IMR-90 (cell line): ENCODE measurements at regions not wholly inside any gene's neighbourhood (a gene's known extent, or its start where the extent isn't known, plus 50 kb on each side); places are given as distances from the start of the nearest gene placed in this dataset.

Experiments
- ATAC-seq: fragments of 200-7000 bp; cut with Tn5 transposase; 2 replicates; pipeline ENCODE4 v1.9.1; 2020; ENCODE audit warnings: low read depth, mild to moderate bottlenecking, moderate library complexity
- BruUV-seq: library from RNA; stranded (reverse); fragments of 400-500 nt; replicated peaks from 2 replicates; lab custom pipeline; 2021; lab: Mats Ljungman, UMichigan
- CTCF ChIA-PET: fragments of 300-600 bp; formaldehyde crosslinking; extraction: SDS; loops from one replicate; lab custom pipeline; 2021; ENCODE audit warnings: antibody characterized with exemption; lab: Yijun Ruan, JAX
- POLR2A ChIA-PET: fragments of 300-600 bp; sonication (Branson Sonifier 250); formaldehyde crosslinking; loops from one replicate; lab custom pipeline; 2022; ENCODE audit warnings: antibody characterized with exemption; ENCODE audit not compliant: unreplicated experiment; lab: Charles Lee
- DNase-seq: peaks from one replicate; pipeline ENCODE4 v3.0.0; 2013
- H2AFZ ChIP-seq: replicated peaks from 2 replicates; pipeline ENCODE3; 2013; ENCODE audit warnings: low read length, mild to moderate bottlenecking; ENCODE audit not compliant: poor library complexity
- H2AK5ac ChIP-seq: 2 replicates; pipeline ENCODE4 v1.6.1; 2013; ENCODE audit warnings: low read depth, low read length, inconsistent platforms
- H2AK9ac ChIP-seq: replicated peaks from 2 replicates; pipeline ENCODE3; 2013; ENCODE audit warnings: mild to moderate bottlenecking, low read depth, low read length, moderate library complexity; ENCODE audit not compliant: poor library complexity
- H2BK120ac ChIP-seq: 2 replicates; pipeline ENCODE4 v1.6.1; 2013; ENCODE audit warnings: low read depth, low read length, inconsistent platforms
- H2BK15ac ChIP-seq: 3 replicates; pipeline ENCODE4 v1.6.1; 2013; ENCODE audit warnings: low read depth, low read length, inconsistent platforms
- H2BK20ac ChIP-seq: 2 replicates; pipeline ENCODE4 v1.6.1; 2013; ENCODE audit warnings: low read depth, mild to moderate bottlenecking, inconsistent platforms, low read length, moderate library complexity
- H2BK5ac ChIP-seq: 2 replicates; pipeline ENCODE4 v1.6.1; 2013; ENCODE audit warnings: mild to moderate bottlenecking, low read depth, low read length, inconsistent platforms; ENCODE audit not compliant: poor library complexity, severe bottlenecking
- H3K14ac ChIP-seq: replicated peaks from 2 replicates; pipeline ENCODE4 v1.6.1; 2013; ENCODE audit warnings: low read depth, low read length, inconsistent platforms
- H3K18ac ChIP-seq: 2 replicates; pipeline ENCODE4 v1.6.1; 2013; ENCODE audit warnings: low read depth, low read length, control low read depth
- H3K23ac ChIP-seq: 2 replicates; pipeline ENCODE4 v1.6.1; 2013; ENCODE audit warnings: low read depth, low read length, inconsistent platforms
- H3K27ac ChIP-seq: 2 replicates; pipeline ENCODE4 v1.5.1; 2013; ENCODE audit warnings: mild to moderate bottlenecking, control low read depth, low read length; ENCODE audit not compliant: insufficient read depth
- H3K27me3 ChIP-seq: 2 replicates; pipeline ENCODE4 v1.6.1; 2013; ENCODE audit warnings: low read length; ENCODE audit not compliant: control insufficient read depth, insufficient read depth
- H3K36me3 ChIP-seq: 2 replicates; pipeline ENCODE4 v1.6.1; 2013; ENCODE audit warnings: low read length, mixed read lengths; ENCODE audit not compliant: control insufficient read depth, insufficient read depth
- H3K4ac ChIP-seq: 2 replicates; pipeline ENCODE4 v1.6.1; 2013; ENCODE audit warnings: low read depth, low read length, inconsistent platforms
- H3K4me1 ChIP-seq: 2 replicates; pipeline ENCODE4 v1.6.1; 2013; ENCODE audit warnings: low read length, mixed read lengths; ENCODE audit not compliant: control insufficient read depth, insufficient read depth
- H3K4me2 ChIP-seq: 2 replicates; pipeline ENCODE4 v1.6.1; 2013; ENCODE audit warnings: low read depth, mild to moderate bottlenecking, control low read depth, low read length, moderate library complexity
- H3K4me3 ChIP-seq: 2 replicates; pipeline ENCODE4 v1.5.1; 2013; ENCODE audit warnings: low read depth, mild to moderate bottlenecking, control low read depth, low read length, moderate library complexity; ENCODE audit not compliant: insufficient read depth
- H3K56ac ChIP-seq: 2 replicates; pipeline ENCODE4 v1.6.1; 2013; ENCODE audit warnings: low read length, inconsistent platforms; ENCODE audit not compliant: insufficient read depth; ENCODE audit errors: extremely low read depth
- H3K79me1 ChIP-seq, 2 experiments: 2 replicates each; pipeline ENCODE4 v1.6.1; 2013; ENCODE audit warnings: low read length in 2 of 2, inconsistent platforms in 1 of 2, low read depth in 1 of 2
- H3K9ac ChIP-seq: 2 replicates; pipeline ENCODE4 v1.6.1; 2013; ENCODE audit warnings: low read depth, low read length, control low read depth
- H3K9me1 ChIP-seq: 2 replicates; pipeline ENCODE4 v1.6.1; 2013; ENCODE audit warnings: low read length, inconsistent platforms; ENCODE audit not compliant: insufficient read depth
- H3K9me3 ChIP-seq: 2 replicates; pipeline ENCODE4 v1.6.1; 2013; ENCODE audit warnings: low read length; ENCODE audit not compliant: control insufficient read depth, insufficient read depth
- H4K20me1 ChIP-seq: 2 replicates; pipeline ENCODE4 v1.6.1; 2013; ENCODE audit warnings: low read length, inconsistent platforms; ENCODE audit not compliant: insufficient read depth
- H4K5ac ChIP-seq: 2 replicates; pipeline ENCODE4 v1.6.1; 2013; ENCODE audit warnings: mild to moderate bottlenecking, low read depth, low read length, control low read depth
- H4K8ac ChIP-seq, 2 experiments: 2 replicates each; pipeline ENCODE4 v1.6.1; 2013; ENCODE audit warnings: low read depth in 2 of 2, low read length in 2 of 2, control low read depth in 1 of 2, inconsistent platforms in 1 of 2
- H4K91ac ChIP-seq: 2 replicates; pipeline ENCODE4 v1.6.1; 2013; ENCODE audit warnings: low read depth, low read length, inconsistent platforms; ENCODE audit not compliant: insufficient read depth
- CEBPB ChIP-seq: IDR thresholded peaks from 2 replicates; pipeline ENCODE4 v1.6.1; 2012; ENCODE audit warnings: low read depth, low read length, improper control_type of control experiment
- CHD1 ChIP-seq: IDR thresholded peaks from 2 replicates; pipeline ENCODE4 v1.6.1; 2012; ENCODE audit warnings: low read depth, low read length, improper control_type of control experiment
- FOS ChIP-seq: fragments of 150-350 bp; IDR thresholded peaks from 2 replicates; pipeline ENCODE4 v1.6.1; 2016; ENCODE audit warnings: low read depth, low read length
- MAFK ChIP-seq: IDR thresholded peaks from 2 replicates; pipeline ENCODE4 v1.6.1; 2012; ENCODE audit warnings: low read depth, low read length, improper control_type of control experiment
- MAZ ChIP-seq: IDR thresholded peaks from 2 replicates; pipeline ENCODE4 v1.6.1; 2012; ENCODE audit warnings: low read depth, mild to moderate bottlenecking, low read length, improper control_type of control experiment, moderate library complexity, borderline replicate concordance
- MXI1 ChIP-seq: IDR thresholded peaks from 2 replicates; pipeline ENCODE4 v1.6.1; 2012; ENCODE audit warnings: low read depth, mild to moderate bottlenecking, low read length, moderate library complexity, borderline replicate concordance
- NFE2L2 ChIP-seq: fragments of 150-350 bp; IDR thresholded peaks from 2 replicates; pipeline ENCODE4 v1.6.1; 2016; ENCODE audit warnings: low read depth, mild to moderate bottlenecking, low read length
- RAD21 ChIP-seq: IDR thresholded peaks from 2 replicates; pipeline ENCODE4 v1.6.1; 2012; ENCODE audit warnings: low read length, improper control_type of control experiment
- RCOR1 ChIP-seq: IDR thresholded peaks from 2 replicates; pipeline ENCODE4 v1.6.1; 2012; ENCODE audit warnings: mild to moderate bottlenecking, low read length, improper control_type of control experiment; ENCODE audit not compliant: insufficient replicate concordance
- RFX5 ChIP-seq: IDR thresholded peaks from 2 replicates; pipeline ENCODE4 v1.8.0; 2012; ENCODE audit warnings: low read depth, mild to moderate bottlenecking, low read length, moderate library complexity
- SMC3 ChIP-seq: fragments of 150-350 bp; IDR thresholded peaks from 2 replicates; pipeline ENCODE4 v1.6.1; 2016; ENCODE audit warnings: low read depth, mild to moderate bottlenecking, antibody characterized with exemption, low read length, moderate library complexity
- dilution Hi-C: fragments of 300-500 bp; cut with HindIII; formaldehyde crosslinking; loops from one replicate; pipeline ENCODE4 v1.14.3; 2018; ENCODE audit warnings: low sequenced_read_pairs; ENCODE audit not compliant: unreplicated experiment
- in situ Hi-C: fragments of 300-500 bp; cut with MboI; formaldehyde crosslinking; loops from 3 replicates; pipeline ENCODE4 v1.14.3; 2019; ENCODE audit warnings: low sequenced_read_pairs, inconsistent platforms, mixed read lengths
- intact Hi-C: fragments of 100-400 bp; cut with micrococcal nuclease; formaldehyde crosslinking; loops from 2 replicates; pipeline ENCODE4 v1.10.0; 2022
- TF ChIP-seq, protein P1 (sequence below): fragments of 150-350 bp; IDR thresholded peaks from 2 replicates; pipeline ENCODE4 v1.6.1; 2016; ENCODE audit warnings: low read depth, mild to moderate bottlenecking, low read length, moderate library complexity, borderline replicate concordance
- TF ChIP-seq, protein P2 (sequence below): fragments of 150-350 bp; IDR thresholded peaks from 2 replicates; pipeline ENCODE4 v1.6.1; 2017; ENCODE audit warnings: mild to moderate bottlenecking, antibody characterized with exemption, low read length, low read depth
- TF ChIP-seq, protein P3 (sequence below): conservative IDR thresholded peaks from 2 replicates; pipeline ENCODE4 v1.5.1; 2012; ENCODE audit warnings: mild to moderate bottlenecking, low read depth, low read length, improper control_type of control experiment

DNA sequence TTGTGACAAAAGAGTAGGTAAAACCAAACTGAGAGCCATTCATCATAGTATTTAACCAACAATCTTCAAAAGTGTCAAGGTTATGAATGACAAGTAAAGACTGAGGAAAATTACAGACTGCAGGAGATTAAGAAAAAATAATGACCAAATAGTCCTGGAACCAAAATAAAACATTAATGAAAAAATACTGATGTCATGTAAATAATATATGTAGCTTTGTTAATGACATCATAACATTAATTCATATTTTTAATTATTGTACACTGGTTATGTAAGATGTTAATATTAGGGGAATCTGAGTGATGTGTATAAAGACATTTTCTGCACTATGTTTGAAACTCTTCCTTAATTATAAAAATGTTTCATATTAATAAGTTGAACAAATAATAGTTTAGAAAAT, 436.7 kb downstream of the CYLC2 start:
- Histone ChIP-seq H2AK9ac (no peak overlapping the region), H3K4me1 (no peaks in the 10 kb centered on the region), H3K27me3 (no peaks in the 10 kb centered on the region), H3K79me1 (no peaks in the 10 kb centered on the region), H2AK5ac (no peak overlapping the region), H3K9ac (no peak overlapping the region), H3K18ac (no peak overlapping the region), H3K9me1 (no peaks in the 10 kb centered on the region), H3K23ac (no peak overlapping the region), H3K4me2 (no peak overlapping the region), H2BK20ac (no peak overlapping the region), H3K36me3 (no peaks in the 10 kb centered on the region), H2BK15ac (no peak overlapping the region), H4K91ac (no peak overlapping the region), H2BK5ac (no peak overlapping the region), H3K4ac (no peak overlapping the region), H2BK120ac (no peak overlapping the region), H3K56ac (no peak overlapping the region), H2AFZ (no peak overlapping the region), H4K20me1 (no peaks in the 10 kb centered on the region), H3K4me3 (no peak overlapping the region), H3K9me3 (peaks cover 3% of the 10 kb centered on the region; the same call in 1 of the 2 replicates), H4K5ac (no peak overlapping the region), H4K8ac (no peak overlapping the region), H3K27ac (no peak overlapping the region), H3K14ac (no peak overlapping the region)
- dilution Hi-C loops: no loop called here
- no TSS peak for BruUV-seq
- in situ Hi-C loops: no loop called here
- ChIA-PET POLR2A (no interaction called here), CTCF (no interaction called here)
- intact Hi-C loops: no loop called here
- no peak for ATAC-seq
- no peak for DNase-seq
- TF ChIP-seq RAD21 (no peak), SMC3 (no peak), RCOR1 (no peak), MXI1 (no peak), RFX5 (no peak), NFE2L2 (no peak), CEBPB (no peak), CHD1 (no peak), MAFK (no peak), FOS (no peak), MAZ (no peak)
- TF ChIP-seq, protein P1, sequence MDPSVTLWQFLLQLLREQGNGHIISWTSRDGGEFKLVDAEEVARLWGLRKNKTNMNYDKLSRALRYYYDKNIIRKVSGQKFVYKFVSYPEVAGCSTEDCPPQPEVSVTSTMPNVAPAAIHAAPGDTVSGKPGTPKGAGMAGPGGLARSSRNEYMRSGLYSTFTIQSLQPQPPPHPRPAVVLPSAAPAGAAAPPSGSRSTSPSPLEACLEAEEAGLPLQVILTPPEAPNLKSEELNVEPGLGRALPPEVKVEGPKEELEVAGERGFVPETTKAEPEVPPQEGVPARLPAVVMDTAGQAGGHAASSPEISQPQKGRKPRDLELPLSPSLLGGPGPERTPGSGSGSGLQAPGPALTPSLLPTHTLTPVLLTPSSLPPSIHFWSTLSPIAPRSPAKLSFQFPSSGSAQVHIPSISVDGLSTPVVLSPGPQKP: no peak
- TF ChIP-seq, protein P2, sequence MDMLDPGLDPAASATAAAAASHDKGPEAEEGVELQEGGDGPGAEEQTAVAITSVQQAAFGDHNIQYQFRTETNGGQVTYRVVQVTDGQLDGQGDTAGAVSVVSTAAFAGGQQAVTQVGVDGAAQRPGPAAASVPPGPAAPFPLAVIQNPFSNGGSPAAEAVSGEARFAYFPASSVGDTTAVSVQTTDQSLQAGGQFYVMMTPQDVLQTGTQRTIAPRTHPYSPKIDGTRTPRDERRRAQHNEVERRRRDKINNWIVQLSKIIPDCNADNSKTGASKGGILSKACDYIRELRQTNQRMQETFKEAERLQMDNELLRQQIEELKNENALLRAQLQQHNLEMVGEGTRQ: no peak
- TF ChIP-seq, protein P3, sequence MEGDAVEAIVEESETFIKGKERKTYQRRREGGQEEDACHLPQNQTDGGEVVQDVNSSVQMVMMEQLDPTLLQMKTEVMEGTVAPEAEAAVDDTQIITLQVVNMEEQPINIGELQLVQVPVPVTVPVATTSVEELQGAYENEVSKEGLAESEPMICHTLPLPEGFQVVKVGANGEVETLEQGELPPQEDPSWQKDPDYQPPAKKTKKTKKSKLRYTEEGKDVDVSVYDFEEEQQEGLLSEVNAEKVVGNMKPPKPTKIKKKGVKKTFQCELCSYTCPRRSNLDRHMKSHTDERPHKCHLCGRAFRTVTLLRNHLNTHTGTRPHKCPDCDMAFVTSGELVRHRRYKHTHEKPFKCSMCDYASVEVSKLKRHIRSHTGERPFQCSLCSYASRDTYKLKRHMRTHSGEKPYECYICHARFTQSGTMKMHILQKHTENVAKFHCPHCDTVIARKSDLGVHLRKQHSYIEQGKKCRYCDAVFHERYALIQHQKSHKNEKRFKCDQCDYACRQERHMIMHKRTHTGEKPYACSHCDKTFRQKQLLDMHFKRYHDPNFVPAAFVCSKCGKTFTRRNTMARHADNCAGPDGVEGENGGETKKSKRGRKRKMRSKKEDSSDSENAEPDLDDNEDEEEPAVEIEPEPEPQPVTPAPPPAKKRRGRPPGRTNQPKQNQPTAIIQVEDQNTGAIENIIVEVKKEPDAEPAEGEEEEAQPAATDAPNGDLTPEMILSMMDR: no peak
